IPS-NIHi7 (cell line): ENCODE measurements at regions not wholly inside any gene's neighbourhood (a gene's known extent, or its start where the extent isn't known, plus 50 kb on each side); places are given as distances from the start of the nearest gene placed in this dataset.
"Not testable (repeated sequence)": the region's sequence is repeated elsewhere in the genome, so short reads cannot be mapped to it uniquely, and the experiment has no call there.

Experiments used
- DNase-seq: peaks from one replicate; pipeline ENCODE4 v3.0.0; 2012; ENCODE audit warnings: mixed read lengths; ENCODE audit errors: extremely low spot score

DNA sequence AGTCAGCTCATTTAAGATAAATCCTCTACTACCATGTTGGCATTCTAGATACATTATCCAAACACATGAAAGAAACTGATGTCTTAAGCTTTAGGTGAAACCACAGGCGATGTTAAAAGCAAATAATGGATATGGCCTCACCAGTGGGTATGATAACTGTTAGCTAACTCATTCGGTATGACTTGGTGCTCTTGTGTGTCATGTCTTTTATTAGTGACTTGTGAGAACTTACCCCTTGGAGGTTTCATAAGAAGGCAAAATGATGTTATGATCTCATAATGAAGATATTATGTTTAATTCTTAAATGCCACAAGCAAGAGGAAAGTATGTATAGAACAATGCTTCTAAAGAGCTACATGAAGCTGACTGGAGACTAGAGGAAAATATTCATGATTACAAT lies 1227.0 kb downstream of the EFNA5 start:
- DNase-seq: no peak

DNA sequence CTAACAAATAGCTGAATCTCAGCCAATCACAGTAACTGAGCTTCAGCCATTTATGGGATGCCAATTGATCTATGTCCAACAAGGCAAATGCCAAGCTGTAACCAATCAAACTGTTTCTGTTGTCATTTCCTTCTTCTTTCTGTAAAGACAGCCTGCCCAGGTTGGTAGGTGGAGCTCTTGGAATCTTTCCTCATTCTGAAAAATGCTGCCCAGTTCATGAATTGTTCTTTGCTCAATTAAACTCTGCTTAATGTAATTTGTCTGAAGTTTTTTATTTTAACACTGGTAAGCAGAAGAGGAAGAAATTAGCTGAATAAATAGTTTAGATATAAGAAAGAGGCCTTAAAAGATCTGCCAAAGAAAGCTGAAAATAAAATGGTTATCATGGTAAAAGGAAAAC lies 1235.6 kb downstream of the EFNA5 start:
- DNase-seq: no peak

DNA sequence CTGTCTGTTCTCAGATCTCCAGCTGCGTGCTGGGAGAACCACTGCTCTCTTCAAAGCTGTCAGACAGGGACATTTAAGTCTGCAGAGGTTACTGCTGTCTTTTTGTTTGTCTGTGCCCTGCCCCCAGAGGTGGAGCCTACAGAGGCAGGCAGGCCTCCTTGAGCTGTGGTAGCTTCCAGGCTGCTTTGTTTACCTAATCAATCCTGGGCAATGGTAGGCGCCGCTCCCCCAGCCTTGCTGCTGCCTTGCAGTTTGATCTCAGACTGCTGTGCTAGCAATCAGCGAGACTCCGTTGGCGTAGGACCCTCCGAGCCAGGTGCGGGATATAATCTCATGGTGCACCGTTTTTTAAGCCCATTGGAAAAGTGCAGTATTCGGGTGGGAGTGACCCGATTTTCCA lies 1240.0 kb downstream of the EFNA5 start:
- not testable (repeated sequence) for DNase-seq

DNA sequence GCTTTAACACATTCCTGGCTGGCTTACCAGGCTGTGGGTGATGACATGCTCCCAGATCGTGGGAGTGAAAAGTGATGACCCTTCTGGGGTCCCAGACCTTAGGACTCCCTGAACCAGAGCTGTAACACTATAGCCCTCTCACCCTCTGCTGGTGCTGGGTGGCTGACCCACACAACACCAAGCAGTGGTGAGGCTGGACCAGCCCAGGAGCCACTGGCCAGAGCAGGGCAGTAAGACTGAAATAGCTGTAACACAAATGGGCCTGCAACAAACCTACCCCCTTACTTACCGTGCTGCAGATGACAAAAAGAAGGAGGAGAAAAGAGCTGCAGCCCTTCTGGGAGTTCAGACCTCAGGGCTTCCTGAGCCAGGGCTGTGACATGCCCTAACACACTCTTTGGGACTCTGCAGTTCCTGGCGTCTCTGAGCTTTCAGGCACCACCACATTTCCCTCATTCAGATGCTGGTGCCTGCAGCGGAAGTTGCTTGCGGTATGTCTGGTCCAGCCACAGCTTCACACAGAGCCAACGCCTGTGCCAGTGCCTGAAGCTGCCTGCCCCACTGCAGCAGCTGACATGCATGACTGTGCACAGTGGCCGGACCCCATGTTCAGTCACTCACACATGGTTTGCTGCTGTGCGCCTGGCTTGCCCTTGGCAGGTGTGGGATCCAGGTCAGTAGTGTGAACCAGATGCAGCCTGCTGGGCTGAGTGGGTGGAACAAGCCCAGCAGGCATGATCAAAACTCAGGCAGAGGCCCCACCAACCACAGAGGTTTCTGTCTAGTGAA lies 1247.4 kb downstream of the EFNA5 start:
- no peak for DNase-seq

DNA sequence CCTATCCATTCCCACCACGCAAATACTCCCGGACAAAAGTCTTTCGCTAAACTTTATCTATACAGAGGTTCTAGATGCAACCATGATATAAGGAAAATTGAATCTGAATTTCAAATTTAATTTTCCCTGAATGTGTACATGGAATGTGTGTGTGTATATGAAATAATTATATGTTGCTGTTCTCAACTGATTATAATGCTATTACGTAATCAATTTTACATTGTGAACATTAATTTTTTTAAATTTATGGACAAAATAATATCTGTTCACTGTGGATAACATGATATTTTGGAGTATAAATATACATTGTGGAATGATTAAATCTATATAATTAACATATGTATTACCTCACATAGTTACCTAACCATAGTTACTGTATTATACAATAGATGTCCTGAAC lies 1250.6 kb downstream of the EFNA5 start:
- DNase-seq: no peak

DNA sequence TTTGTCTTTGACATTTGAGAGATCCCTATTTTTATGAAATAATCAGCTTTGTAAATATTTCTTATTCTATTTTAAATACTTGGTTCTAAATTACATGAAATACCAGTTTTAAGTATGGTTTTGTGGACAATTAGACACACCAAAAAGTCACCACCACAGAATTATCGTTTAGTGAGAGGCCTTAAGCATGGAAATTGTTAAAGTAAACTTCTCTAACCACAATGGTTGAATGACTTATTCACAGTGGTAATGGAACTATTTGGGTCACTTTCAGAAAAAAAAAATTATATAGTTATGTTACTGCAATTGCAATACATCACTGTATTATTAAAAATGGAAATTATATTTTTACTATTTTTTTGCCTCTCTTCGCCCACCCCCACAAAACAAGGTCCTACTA lies 1252.5 kb downstream of the EFNA5 start:
- DNase-seq: no peak

DNA sequence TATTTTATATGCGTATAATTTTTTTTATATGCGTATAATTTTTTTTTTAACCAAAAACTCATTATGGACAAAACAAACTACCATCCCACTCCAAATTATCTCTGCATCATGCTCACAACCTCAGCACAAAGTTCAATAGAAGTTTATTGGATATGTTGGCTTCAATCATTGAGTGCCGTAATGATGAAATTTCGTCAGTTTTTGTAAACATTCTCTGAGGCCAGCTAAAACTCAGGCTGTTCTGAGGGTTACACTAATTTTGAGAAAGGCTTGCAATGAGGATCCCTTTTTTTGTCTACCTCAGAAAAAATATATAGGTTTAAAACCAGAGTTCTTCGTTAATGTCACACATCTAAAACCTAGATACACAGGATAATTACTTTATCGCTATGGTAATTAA lies 1253.2 kb downstream of the EFNA5 start:
- DNase-seq: no peak

DNA sequence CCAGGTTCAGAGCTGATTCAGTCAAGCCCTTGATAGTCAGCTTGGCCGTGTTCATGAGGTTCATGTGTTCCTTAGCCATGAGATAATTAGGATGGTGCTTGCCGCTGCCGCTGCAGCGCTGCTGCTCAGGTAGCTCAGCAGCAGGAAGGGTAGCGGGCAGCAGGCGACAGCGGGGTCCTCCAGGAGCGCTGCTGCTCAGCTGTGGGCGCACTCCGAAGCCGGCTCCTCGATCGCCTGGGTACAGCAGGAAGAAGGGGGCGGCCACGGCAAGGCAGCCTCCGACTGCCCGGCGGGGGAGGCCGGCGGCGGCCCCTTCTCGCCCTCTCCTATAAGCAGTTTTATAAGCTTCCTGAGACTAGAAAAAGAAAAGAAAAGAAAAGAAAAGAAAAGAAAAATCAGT lies 1253.6 kb downstream of the EFNA5 start:
- DNase-seq: no peak

DNA sequence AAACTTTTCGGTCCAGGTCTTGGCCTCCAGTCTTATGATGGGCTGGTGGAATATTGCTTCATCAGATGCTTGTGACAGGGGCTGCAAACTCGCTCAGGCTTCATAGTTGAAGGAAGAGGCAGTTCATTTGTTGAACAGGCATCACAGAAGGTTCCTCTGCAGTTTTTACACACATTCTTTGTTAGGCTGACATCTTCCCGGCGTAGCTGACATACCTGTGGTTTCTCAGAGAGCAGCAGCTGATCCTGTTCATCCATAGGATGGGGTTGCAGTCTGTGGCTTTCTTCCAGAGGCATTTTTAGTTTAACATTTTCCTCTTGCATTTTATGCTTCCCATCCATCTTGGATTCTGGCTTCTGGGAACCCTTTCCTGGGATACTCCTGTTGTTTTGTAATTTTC lies 1255.2 kb downstream of the EFNA5 start:
- DNase-seq: no peak

DNA sequence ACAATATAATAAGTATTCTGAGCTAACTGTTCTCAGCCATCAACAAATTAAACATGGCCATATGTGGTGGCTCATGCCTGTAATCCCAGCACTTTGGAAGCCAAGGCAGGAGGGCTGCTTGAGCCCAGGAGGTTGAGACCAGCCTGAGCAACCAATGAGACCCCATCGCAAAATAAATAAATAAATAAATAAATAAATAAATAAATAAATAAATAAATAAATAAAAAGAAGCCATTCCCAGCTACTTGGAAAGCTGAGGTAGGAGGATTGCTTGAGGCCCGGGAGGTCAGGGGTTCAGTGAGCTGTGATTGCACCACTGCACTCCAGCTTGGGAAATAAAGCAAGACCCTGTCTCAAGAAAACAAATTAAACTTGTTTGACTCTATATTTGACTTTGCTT lies 1256.4 kb downstream of the EFNA5 start:
- DNase-seq: no peak

DNA sequence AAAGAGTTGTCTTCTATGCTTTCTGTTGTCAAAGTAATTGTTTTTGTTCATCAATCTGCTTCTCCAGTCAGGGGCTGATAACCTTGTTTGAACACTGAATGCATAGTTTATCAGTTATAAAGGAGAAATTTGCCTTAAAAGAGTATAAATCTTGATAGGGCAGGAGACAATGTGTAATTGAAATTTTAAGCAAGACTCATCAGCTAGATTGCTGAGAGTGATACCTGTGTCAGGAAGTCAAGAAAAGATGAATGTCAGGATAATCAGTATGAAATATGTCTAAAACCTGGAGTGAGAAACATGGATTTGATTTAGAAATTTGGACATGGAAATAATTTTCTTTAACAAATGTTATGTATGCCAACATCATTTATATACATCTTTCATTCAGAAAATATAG lies 1258.1 kb downstream of the EFNA5 start:
- no peak for DNase-seq

DNA sequence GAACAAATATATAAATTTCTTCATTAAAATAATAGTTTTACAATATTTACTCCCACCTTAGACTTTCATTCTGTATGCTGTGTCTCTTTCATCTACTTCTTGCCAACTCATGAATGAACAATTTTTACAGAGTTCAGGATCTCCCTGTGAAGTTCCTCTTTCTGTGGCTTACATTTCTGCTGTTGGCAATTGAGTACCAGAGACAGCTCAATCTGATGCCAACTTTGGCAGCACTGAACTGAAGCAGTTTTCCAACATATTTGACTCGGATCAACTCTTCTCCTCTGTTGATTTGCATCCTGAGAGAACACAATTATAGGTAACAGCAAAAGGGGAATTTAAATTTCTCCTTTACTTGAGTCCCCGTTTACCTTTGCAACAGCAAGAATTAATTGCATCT lies 1262.2 kb downstream of the EFNA5 start:
- DNase-seq: no peak

DNA sequence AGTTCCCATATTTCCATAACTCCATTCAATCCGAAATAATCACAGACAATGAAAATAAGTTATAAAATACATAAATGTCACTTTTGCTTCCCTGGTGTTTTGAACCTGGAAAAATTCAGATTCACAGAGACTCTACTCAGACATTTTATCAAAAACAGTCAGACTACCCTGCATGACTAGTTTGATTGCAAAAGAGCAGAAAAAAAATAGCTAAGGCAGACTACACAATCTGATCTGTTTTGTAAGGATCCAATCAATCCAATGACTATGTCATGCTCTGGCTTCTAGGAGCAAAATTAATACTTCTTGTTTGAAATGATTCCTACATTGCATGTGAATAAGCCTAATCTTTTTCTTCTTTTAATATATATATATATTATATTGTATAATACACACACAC lies 1262.6 kb downstream of the EFNA5 start:
- DNase-seq: no peak

DNA sequence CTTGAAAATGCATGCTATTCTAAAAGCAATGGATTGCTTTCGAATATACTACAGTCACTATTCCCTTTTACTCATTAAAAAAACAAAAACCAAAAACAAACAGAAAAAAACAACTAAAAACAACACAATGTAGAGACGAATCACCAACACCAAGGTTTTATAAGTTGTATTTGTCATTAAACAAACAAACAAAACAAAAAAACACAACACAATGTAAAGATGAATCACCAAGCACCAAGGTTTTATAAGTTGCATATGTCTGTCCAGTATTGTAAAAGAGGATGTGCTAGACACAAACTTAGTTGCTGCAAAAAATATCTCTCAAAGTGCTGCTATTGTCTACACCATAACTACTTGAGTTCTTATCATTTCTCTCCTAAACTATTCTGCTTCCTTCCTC lies 1269.2 kb downstream of the EFNA5 start:
- DNase-seq: no peak

DNA sequence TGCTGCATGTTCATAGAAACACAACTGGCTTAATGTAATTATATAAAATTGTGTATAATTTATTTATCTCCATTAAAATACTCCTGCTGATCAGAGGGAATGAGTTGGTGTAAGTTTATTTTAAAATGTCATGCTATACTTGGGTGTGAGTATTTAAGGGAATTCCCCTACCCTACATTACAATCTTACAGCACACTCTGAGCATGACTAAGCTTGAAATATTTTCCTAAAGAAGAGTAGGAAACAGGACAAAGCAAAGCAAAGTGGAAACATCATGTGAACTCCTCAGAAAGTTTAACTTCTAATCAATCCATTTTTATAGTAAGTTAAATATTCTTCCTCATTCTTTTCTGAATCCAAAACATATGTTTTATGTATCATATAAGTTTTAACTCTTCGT lies 1271.3 kb downstream of the EFNA5 start:
- DNase-seq: no peak

DNA sequence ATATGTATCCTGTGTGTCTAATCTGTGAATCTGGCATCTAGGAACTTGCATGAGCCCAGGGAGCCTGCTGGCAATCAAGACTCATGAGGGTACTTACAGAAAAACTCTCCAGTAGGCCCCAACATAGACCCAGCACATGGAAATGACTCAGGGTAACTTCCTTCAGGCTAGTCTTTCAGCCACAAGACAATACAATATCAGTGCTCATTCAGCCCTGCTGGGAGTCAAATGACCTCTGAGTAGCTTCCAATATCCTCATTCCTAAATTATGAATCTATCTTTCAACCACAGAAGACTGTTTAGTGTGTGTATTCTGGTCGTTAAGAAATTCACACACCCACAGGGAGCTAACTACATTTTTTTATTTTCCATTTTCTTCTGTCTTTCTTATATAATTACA lies 1273.0 kb downstream of the EFNA5 start:
- DNase-seq: no peak

DNA sequence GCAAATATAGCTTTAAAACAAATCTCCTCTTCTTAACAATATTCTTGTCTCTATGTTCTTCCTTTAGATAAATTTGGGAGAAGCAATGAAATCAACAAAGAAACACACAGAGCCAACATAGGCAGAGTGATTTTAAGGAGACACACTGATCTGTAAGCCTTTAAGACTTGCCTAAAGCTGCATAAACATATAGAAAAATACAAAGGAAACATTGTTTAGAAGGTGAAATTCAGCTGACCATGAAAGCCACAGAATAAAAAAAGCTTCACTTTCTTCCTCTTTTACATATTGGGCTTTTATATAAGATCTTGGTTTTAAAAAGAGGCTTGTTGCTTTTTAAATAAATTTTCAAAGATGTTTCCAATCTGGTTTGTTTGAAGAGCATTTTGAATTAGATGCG lies 1277.5 kb downstream of the EFNA5 start:
- DNase-seq: no peak

DNA sequence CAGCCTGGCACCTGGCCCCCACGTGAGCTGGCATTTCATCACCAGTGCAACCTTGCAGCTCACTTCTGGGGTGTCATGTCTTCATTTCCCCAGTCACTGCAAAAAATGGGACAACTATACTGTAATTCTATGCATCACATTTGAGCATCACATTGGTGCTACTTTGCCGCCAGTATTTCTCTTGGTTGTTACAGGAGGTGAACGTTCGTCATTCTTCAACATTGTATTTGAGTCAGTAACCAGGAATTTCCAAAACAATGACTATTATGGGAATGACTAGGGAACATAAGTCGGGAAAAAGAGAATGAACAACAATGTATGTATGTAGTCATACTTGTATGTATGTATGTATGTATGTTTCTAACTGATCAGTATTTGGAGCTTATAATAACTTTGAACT lies 1278.0 kb downstream of the EFNA5 start:
- no peak for DNase-seq

DNA sequence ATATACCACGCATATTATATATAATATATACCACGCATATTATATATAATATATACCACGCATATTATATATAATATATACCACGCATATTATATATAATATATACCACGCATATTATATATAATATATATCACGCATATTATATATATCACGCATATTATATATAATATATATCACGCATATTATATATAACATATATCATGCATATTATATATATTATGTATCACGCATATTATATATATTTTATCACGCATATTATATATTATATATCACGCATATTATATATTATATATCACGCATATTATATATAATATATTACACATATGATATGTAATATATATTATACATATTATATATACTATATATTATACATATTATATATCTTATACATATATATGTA lies 1283.0 kb downstream of the EFNA5 start:
- not testable (repeated sequence) for DNase-seq

DNA sequence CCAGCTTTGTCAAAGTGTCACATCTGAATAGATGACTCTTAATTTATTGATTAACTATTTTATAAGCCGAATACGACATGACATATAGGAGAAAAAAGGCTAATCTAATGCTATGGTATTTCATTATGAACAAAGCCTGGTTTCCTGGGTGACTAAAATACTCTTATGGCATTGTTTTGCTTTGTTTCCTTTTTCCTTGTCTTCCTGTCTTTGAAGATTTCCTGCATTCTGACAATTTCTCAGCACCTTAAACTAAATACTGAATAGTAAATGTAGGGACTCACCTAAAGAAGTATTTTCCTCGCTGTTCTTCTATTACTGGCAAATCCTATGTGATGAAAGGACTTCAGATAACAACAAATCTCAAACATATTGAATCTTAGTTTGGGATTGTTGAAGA lies 1284.5 kb downstream of the EFNA5 start:
- no peak for DNase-seq

DNA sequence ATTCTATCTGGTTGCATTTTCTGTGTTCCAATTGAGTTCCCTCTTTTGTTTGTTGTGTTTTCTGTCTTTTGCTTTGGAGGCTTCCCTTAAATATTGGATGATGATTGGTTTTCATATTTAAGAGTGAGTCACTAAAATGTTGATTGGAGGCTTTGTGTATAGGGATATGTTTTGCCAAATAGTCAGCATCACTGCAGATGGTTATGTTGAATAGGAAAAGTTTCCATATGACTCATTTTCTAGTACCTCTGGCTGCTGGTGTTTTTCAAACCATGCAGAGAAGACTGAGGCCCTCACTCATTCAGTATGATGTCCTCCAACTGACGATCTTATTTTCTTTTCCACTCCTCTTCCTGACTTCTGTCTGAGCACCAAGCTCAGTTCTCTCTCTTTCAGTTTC lies 1290.0 kb downstream of the EFNA5 start:
- DNase-seq: no peak

DNA sequence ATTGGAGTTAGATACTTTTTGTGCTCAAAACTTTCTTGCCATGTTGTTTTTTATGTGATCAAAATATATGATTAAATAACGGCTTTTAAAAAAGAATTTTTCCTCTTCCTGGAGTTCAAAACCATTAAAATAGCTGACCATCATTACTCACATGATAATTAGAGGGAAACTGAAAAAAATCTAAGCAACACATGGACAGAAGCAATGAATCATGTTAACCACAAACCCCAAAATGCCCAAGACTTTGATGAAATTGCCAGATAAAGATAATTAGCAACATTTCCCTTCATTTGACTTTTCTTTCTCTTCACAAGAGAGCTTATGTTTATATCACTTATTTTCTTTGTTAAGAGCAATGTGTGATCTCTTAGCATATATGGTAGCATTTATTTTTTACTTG lies 1294.2 kb downstream of the EFNA5 start:
- DNase-seq: no peak

DNA sequence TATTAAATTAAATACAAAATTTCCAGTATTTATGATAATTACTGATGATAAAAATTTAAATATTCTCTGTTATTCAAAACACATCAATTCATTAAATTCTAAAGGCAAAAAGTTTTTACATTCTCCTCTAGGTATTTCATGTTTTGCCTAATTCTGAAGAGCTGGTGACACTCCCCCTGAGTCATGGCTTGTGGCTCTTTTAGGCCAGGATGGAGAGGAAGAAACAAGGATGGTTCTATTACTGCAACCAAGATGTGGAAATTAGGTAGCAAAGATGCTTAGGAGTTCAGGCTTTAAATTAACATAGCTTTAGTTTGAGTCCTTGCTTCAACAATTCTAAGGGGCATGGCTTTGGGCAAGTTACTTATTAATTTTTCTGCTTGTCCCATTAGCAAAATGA lies 1295.8 kb downstream of the EFNA5 start:
- DNase-seq: no peak

DNA sequence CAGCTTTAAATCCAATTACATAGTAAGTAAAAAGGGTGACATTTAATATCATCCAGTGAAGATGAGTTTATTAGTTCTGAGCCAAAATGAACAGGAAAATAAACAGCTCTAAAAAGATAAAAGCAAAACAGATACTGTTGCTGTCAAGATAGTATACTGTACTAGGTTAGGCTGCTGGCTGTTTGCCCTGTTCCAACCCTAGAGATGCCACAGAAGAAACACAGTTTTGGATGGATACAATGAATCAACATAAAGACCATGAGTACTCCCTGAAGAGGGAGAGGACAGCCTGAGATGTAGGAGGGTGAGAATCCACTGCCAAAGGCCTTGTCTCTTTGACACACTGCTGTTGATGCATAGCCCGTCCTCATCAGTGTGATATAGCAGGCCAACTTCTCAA lies 1302.7 kb downstream of the EFNA5 start:
- no peak for DNase-seq
